Mucosa of stomach (tissue), 1 donor: ENCODE measurements at regions not wholly inside any gene's neighbourhood (a gene's known extent, or its start where the extent isn't known, plus 50 kb on each side); places are given as distances from the start of the nearest gene placed in this dataset.

Experiments used
- H3K27me3 ChIP-seq: one replicate; pipeline ENCODE4 v1.7.0; 2013; ENCODE audit warnings: mild to moderate bottlenecking, low read length; ENCODE audit not compliant: control insufficient read depth, insufficient read depth
- H3K36me3 ChIP-seq: one replicate; pipeline ENCODE4 v1.7.0; 2013; ENCODE audit warnings: low read length; ENCODE audit not compliant: control insufficient read depth, insufficient read depth
- H3K4me1 ChIP-seq: one replicate; pipeline ENCODE4 v1.7.0; 2013; ENCODE audit warnings: mild to moderate bottlenecking, low read length; ENCODE audit not compliant: control insufficient read depth, insufficient read depth
- H3K4me3 ChIP-seq: one replicate; pipeline ENCODE4 v1.7.0; 2013; ENCODE audit warnings: low read length
- H3K9ac ChIP-seq: one replicate; pipeline ENCODE4 v1.7.0; 2013; ENCODE audit warnings: mild to moderate bottlenecking, low read length, moderate library complexity
- H3K9me3 ChIP-seq: one replicate; pipeline ENCODE4 v1.7.0; 2013; ENCODE audit warnings: mild to moderate bottlenecking, low read length, moderate library complexity; ENCODE audit not compliant: control insufficient read depth
- donor health status: Pancreatic carcinoma.

GRCh38 chr22:49191506-49191980 is 636.1 kb downstream of the BRD1 start:
- Histone ChIP-seq H3K9ac (no peak overlapping the region), H3K9me3 (no peaks in the 10 kb centered on the region), H3K27me3 (no peaks in the 10 kb centered on the region), H3K4me3 (no peak overlapping the region), H3K4me1 (no peaks in the 10 kb centered on the region), H3K36me3 (no peaks in the 10 kb centered on the region)

- H3K36me3 ChIP-seq: no peaks in the 10 kb centered on the region
- no peaks in the 10 kb centered on the region for H3K9me3 ChIP-seq
- no peak overlapping the region for H3K4me3 ChIP-seq
- H3K9ac ChIP-seq: no peak overlapping the region
- no peaks in the 10 kb centered on the region for H3K4me1 ChIP-seq
- no peaks in the 10 kb centered on the region for H3K27me3 ChIP-seq
Observed at GRCh38 chr22:49190816-49191505, 636.7 kb downstream of the BRD1 start.

GRCh38 chr22:49189871-49190270 is 637.8 kb downstream of the BRD1 start:
- Histone ChIP-seq H3K4me3 (no peak overlapping the region), H3K9me3 (no peaks in the 10 kb centered on the region), H3K27me3 (no peaks in the 10 kb centered on the region), H3K36me3 (no peaks in the 10 kb centered on the region), H3K9ac (no peak overlapping the region), H3K4me1 (no peaks in the 10 kb centered on the region)

DNA sequence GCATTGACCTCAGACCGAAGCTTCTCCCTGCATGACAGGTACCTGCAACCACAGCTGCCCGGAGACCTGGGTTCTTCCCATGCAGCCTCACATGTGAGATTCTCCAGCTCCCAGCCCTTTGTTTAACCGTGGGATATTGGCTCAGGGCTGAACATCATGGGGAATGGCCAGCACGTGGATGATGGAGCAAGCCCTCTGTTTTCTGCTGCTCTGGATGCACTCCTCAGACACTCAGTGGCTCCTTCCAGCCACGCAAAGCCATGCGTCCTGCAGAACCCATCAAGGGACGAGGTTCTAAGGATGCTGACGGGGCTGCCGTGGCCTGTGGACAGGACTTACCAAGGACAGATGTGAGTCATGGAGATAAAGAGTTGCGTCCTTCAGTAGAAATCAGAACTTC is 639.1 kb downstream of the BRD1 start:
- Histone ChIP-seq H3K36me3 (no peaks in the 10 kb centered on the region), H3K9ac (no peak overlapping the region), H3K27me3 (no peaks in the 10 kb centered on the region), H3K4me1 (no peaks in the 10 kb centered on the region), H3K9me3 (no peaks in the 10 kb centered on the region), H3K4me3 (no peak overlapping the region)

DNA sequence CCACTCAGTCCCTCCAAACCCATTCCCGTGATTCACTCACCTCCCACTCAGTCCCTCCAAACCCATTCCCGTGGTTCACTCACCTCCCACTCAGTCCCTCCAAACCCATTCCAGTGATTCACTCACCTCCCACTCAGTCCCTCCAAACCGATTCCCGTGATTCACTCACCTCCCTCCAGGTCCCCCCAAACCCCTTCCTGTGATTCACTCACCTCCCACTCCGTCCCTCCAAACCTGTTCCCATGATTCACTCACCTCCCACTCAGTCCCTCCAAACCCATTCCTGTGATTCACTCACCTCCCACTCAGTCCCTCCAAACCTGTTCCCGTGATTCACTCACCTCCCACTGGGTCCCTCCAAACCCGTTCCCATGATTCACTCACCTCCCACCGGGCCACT is 639.6 kb downstream of the BRD1 start:
- H3K4me1 ChIP-seq: no peaks in the 10 kb centered on the region
- H3K27me3 ChIP-seq: no peaks in the 10 kb centered on the region
- H3K9ac ChIP-seq: no peak overlapping the region
- no peaks in the 10 kb centered on the region for H3K36me3 ChIP-seq
- no peak overlapping the region for H3K4me3 ChIP-seq
- no peaks in the 10 kb centered on the region for H3K9me3 ChIP-seq

DNA sequence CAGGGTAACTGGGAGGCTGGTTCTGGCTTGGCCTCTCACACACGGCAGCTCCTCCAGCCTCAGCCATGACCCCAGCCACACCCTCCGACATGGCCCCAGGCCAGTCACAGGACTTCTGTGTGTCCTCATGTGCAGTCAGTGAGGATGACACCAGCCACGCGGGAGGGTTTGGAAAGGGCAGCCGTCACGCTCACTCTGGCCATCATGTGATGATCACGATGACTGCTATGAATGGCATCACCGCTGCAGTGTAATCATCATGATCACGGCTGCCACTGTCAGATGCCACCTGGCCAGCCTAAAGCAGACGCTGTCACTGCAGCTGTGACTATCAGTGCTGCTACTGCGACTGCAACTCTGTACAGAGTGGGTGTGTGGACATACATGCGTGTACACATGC is 640.9 kb downstream of the BRD1 start:
- Histone ChIP-seq H3K9ac (no peak overlapping the region), H3K36me3 (no peaks in the 10 kb centered on the region), H3K9me3 (no peaks in the 10 kb centered on the region), H3K4me1 (no peaks in the 10 kb centered on the region), H3K4me3 (no peak overlapping the region), H3K27me3 (no peaks in the 10 kb centered on the region)

DNA sequence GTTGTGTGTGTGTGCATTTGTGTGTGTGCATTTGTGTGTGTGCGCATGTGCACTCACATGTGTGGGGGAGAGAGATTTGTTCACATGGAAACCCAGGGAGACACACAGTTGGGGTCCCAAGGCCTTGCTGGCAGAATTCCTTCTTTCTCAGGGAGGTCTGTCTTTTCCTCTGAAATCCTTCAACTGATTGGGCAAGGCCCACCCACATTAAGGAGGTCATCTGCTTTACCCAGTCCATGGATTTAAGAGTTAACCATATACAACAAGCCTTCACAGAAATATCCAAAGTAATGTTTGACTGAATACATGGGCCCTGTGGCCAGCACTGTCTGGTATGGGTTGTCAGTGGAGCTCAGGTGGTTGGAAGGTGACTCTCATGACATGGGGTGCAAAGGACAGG is 641.4 kb downstream of the BRD1 start:
- no peaks in the 10 kb centered on the region for H3K27me3 ChIP-seq

GRCh38 chr22:49185312-49185969 is 642.2 kb downstream of the BRD1 start:
- no peaks in the 10 kb centered on the region for H3K27me3 ChIP-seq
- H3K36me3 ChIP-seq: no peaks in the 10 kb centered on the region
- no peaks in the 10 kb centered on the region for H3K4me1 ChIP-seq
- H3K9me3 ChIP-seq: no peaks in the 10 kb centered on the region
- H3K4me3 ChIP-seq: no peak overlapping the region
- no peak overlapping the region for H3K9ac ChIP-seq

More for the DNA sequence above, 641.4 kb downstream of the BRD1 start:
- Histone ChIP-seq H3K36me3 (no peaks in the 10 kb centered on the region), H3K9me3 (no peaks in the 10 kb centered on the region), H3K4me1 (no peaks in the 10 kb centered on the region), H3K9ac (no peak overlapping the region), H3K4me3 (no peak overlapping the region)

GRCh38 chr22:49184736-49185135 is 642.9 kb downstream of the BRD1 start:
- no peaks in the 10 kb centered on the region for H3K9me3 ChIP-seq
- H3K4me1 ChIP-seq: no peaks in the 10 kb centered on the region
- no peaks in the 10 kb centered on the region for H3K36me3 ChIP-seq
- no peak overlapping the region for H3K9ac ChIP-seq
- H3K27me3 ChIP-seq: no peaks in the 10 kb centered on the region
- H3K4me3 ChIP-seq: no peak overlapping the region

GRCh38 chr22:49183826-49184216 is 643.9 kb downstream of the BRD1 start:
- H3K4me3 ChIP-seq: no peak overlapping the region
- H3K9ac ChIP-seq: no peak overlapping the region
- H3K4me1 ChIP-seq: no peaks in the 10 kb centered on the region
- H3K27me3 ChIP-seq: no peaks in the 10 kb centered on the region
- H3K36me3 ChIP-seq: no peaks in the 10 kb centered on the region
- H3K9me3 ChIP-seq: no peaks in the 10 kb centered on the region

GRCh38 chr22:49183208-49183825 is 644.4 kb downstream of the BRD1 start:
- Histone ChIP-seq H3K4me1 (no peaks in the 10 kb centered on the region), H3K9ac (no peak overlapping the region), H3K27me3 (no peaks in the 10 kb centered on the region), H3K4me3 (no peak overlapping the region), H3K9me3 (no peaks in the 10 kb centered on the region), H3K36me3 (no peaks in the 10 kb centered on the region)

DNA sequence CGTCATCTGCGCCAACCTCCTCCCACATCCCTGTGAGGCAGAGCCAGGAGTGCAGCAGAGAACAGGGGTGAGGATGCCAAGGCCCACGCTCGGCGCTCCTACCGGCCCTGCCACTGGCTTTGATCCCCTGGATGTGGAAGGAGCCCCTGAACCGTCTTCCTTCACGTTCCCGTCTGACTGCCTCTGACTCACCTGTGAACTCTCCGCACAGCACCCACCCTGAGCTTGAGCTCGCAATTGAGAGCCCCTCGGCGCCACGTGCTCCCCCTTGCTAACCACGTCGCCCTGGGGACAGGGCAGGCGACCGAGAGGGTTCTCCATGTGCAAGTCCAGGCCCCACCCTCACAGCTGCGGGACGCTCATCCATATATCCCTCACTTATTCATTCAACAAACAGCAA is 645.3 kb downstream of the BRD1 start:
- no peaks in the 10 kb centered on the region for H3K9me3 ChIP-seq
- H3K4me1 ChIP-seq: no peaks in the 10 kb centered on the region
- H3K36me3 ChIP-seq: no peaks in the 10 kb centered on the region
- H3K9ac ChIP-seq: no peak overlapping the region
- H3K4me3 ChIP-seq: no peak overlapping the region
- H3K27me3 ChIP-seq: no peaks in the 10 kb centered on the region
